HEK293 (cell line): ENCODE measurements at regions not wholly inside any gene's neighbourhood (a gene's known extent, or its start where the extent isn't known, plus 50 kb on each side); places are given as distances from the start of the nearest gene placed in this dataset.

Experiments
- CTCF ChIA-PET: fragments of 350-600 bp; formaldehyde crosslinking; extraction: SDS; loops from one replicate; lab custom pipeline; 2021; ENCODE audit warnings: antibody characterized with exemption; lab: Yijun Ruan, JAX
- POLR2A ChIA-PET: fragments of 300-600 bp; formaldehyde crosslinking; extraction: SDS; loops from one replicate; lab custom pipeline; 2020; ENCODE audit warnings: antibody characterized with exemption, inconsistent platforms; lab: Yijun Ruan, JAX
- H3K27ac ChIP-seq: fragments of 200-500 bp; sonication (Bioruptor generic); 2 replicates; pipeline ENCODE4 v1.5.1; 2014; ENCODE audit warnings: low read depth, low read length, control low read depth, inconsistent platforms; ENCODE audit errors: extremely low read depth
- H3K36me3 ChIP-seq, 2 experiments: fragments of 200-500 bp in 1 of 2; sonication (Bioruptor generic) in 1 of 2; 1 replicate in 1 of 2; 2 replicates in 1 of 2; pipeline ENCODE4 v1.5.1; 2014 to 2017; ENCODE audit warnings: inconsistent platforms in 2 of 2, low read length in 2 of 2; ENCODE audit not compliant: control insufficient read depth in 2 of 2, insufficient read depth in 1 of 2
- H3K4me1 ChIP-seq: fragments of 200-500 bp; sonication (Bioruptor generic); 2 replicates; pipeline ENCODE4 v1.5.1; 2014; ENCODE audit warnings: mild to moderate bottlenecking, low read length, inconsistent platforms; ENCODE audit not compliant: control insufficient read depth, insufficient read depth
- H3K4me3 ChIP-seq: 2 replicates; pipeline ENCODE4 v1.5.1; 2011; ENCODE audit warnings: low read depth, mild to moderate bottlenecking, control low read depth, low read length, moderate library complexity
- H3K9me3 ChIP-seq: fragments of 200-500 bp; sonication (Bioruptor generic); 2 replicates; pipeline ENCODE4 v1.5.1; 2014; ENCODE audit warnings: low read depth, low read length, inconsistent platforms; ENCODE audit not compliant: control insufficient read depth, insufficient read depth
- BCL11A ChIP-seq: fragments of 450-650 bp; formaldehyde crosslinking; IDR thresholded peaks from 2 replicates; pipeline ENCODE4 v1.5.1; 2016; ENCODE audit warnings: low read depth, missing biosample characterization, missing genetic modification characterization
- KLF8 ChIP-seq: fragments of 450-650 bp; formaldehyde crosslinking; IDR thresholded peaks from 2 replicates; pipeline ENCODE4 v1.5.1; 2016; ENCODE audit warnings: missing biosample characterization, missing genetic modification characterization
- PRDM1 ChIP-seq: fragments of 450-650 bp; formaldehyde crosslinking; IDR thresholded peaks from 2 replicates; pipeline ENCODE4; 2016; ENCODE audit warnings: missing biosample characterization, missing genetic modification characterization
- SP2 ChIP-seq: fragments of 450-650 bp; formaldehyde crosslinking; IDR thresholded peaks from 2 replicates; pipeline ENCODE4 v1.5.1; 2016; ENCODE audit warnings: missing biosample characterization, missing genetic modification characterization
- TCF7L2 ChIP-seq: IDR thresholded peaks from 2 replicates; pipeline ENCODE4 v1.6.1; 2011; ENCODE audit warnings: low read depth, mild to moderate bottlenecking, inconsistent platforms, low read length, moderate library complexity, borderline replicate concordance
- ZBTB21 ChIP-seq: fragments of 450-650 bp; formaldehyde crosslinking; IDR thresholded peaks from 2 replicates; pipeline ENCODE4 v1.5.1; 2017; ENCODE audit warnings: missing biosample characterization, missing genetic modification characterization
- ZFHX2 ChIP-seq: fragments of 450-650 bp; formaldehyde crosslinking; conservative IDR thresholded peaks from 2 replicates; pipeline ENCODE4 v1.5.1; 2016; ENCODE audit warnings: missing biosample characterization, missing genetic modification characterization
- ZNF112 ChIP-seq: fragments of 450-650 bp; formaldehyde crosslinking; IDR thresholded peaks from 2 replicates; pipeline ENCODE4 v1.5.0; 2017; ENCODE audit warnings: missing biosample characterization, missing genetic modification characterization
- ZNF248 ChIP-seq: fragments of 450-650 bp; formaldehyde crosslinking; IDR thresholded peaks from 2 replicates; pipeline ENCODE4 v1.5.1; 2017; ENCODE audit warnings: missing biosample characterization, missing genetic modification characterization
- ZNF302 ChIP-seq: fragments of 450-650 bp; formaldehyde crosslinking; IDR thresholded peaks from 2 replicates; pipeline ENCODE4 v1.5.1; 2016; ENCODE audit warnings: missing biosample characterization, missing genetic modification characterization, low read depth
- ZNF37A ChIP-seq: fragments of 450-650 bp; IDR thresholded peaks from 2 replicates; pipeline ENCODE4 v1.5.1; 2018; ENCODE audit warnings: missing biosample characterization, missing genetic modification characterization
- ZNF423 ChIP-seq: fragments of 450-650 bp; formaldehyde crosslinking; IDR thresholded peaks from 2 replicates; pipeline ENCODE4 v1.5.1; 2016; ENCODE audit warnings: missing biosample characterization, missing genetic modification characterization
- ZNF600 ChIP-seq: fragments of 450-650 bp; formaldehyde crosslinking; IDR thresholded peaks from 2 replicates; pipeline ENCODE4 v1.5.1; 2016; ENCODE audit warnings: missing biosample characterization, missing genetic modification characterization
- ZNF610 ChIP-seq: fragments of 450-650 bp; formaldehyde crosslinking; IDR thresholded peaks from 2 replicates; pipeline ENCODE4 v1.5.1; 2016; ENCODE audit warnings: missing biosample characterization, missing genetic modification characterization, borderline replicate concordance
- ZNF626 ChIP-seq: fragments of 450-650 bp; sonication (Bioruptor Pico); formaldehyde crosslinking; IDR thresholded peaks from 2 replicates; pipeline ENCODE4 v1.5.1; 2018; ENCODE audit warnings: missing biosample characterization, missing genetic modification characterization, inconsistent platforms
- ZNF654 ChIP-seq: fragments of 450-650 bp; formaldehyde crosslinking; IDR thresholded peaks from 2 replicates; pipeline ENCODE4 v1.5.1; 2016; ENCODE audit warnings: low read depth, missing biosample characterization, missing genetic modification characterization
- ZNF791 ChIP-seq: fragments of 450-650 bp; formaldehyde crosslinking; IDR thresholded peaks from 2 replicates; pipeline ENCODE4 v1.5.1; 2016; ENCODE audit warnings: missing biosample characterization, missing genetic modification characterization
- ZSCAN30 ChIP-seq: fragments of 450-650 bp; IDR thresholded peaks from 2 replicates; pipeline ENCODE4 v1.5.1; 2018; ENCODE audit warnings: missing biosample characterization, mild to moderate bottlenecking, missing genetic modification characterization, moderate library complexity
- TF ChIP-seq, protein P1 (sequence below): fragments of 450-650 bp; formaldehyde crosslinking; IDR thresholded peaks from 2 replicates; pipeline ENCODE4 v1.5.1; 2016; ENCODE audit warnings: missing biosample characterization, missing genetic modification characterization
- TF ChIP-seq, protein P2 (sequence below): fragments of 450-650 bp; formaldehyde crosslinking; IDR thresholded peaks from 2 replicates; pipeline ENCODE4 v1.5.1; 2016; ENCODE audit warnings: missing biosample characterization, missing genetic modification characterization
- TF ChIP-seq, protein P3 (sequence below): fragments of 450-650 bp; formaldehyde crosslinking; IDR thresholded peaks from 2 replicates; pipeline ENCODE4 v1.5.0; 2017; ENCODE audit warnings: missing biosample characterization, missing genetic modification characterization, borderline replicate concordance
- TF ChIP-seq, protein P4 (sequence below): fragments of 450-650 bp; formaldehyde crosslinking; IDR thresholded peaks from 2 replicates; pipeline ENCODE4 v1.5.1; 2016; ENCODE audit warnings: missing biosample characterization, missing genetic modification characterization
- TF ChIP-seq, protein P5 (sequence below): IDR thresholded peaks from 2 replicates; pipeline ENCODE4 v1.6.1; 2011; ENCODE audit warnings: mild to moderate bottlenecking, low read depth, low read length, borderline replicate concordance

DNA sequence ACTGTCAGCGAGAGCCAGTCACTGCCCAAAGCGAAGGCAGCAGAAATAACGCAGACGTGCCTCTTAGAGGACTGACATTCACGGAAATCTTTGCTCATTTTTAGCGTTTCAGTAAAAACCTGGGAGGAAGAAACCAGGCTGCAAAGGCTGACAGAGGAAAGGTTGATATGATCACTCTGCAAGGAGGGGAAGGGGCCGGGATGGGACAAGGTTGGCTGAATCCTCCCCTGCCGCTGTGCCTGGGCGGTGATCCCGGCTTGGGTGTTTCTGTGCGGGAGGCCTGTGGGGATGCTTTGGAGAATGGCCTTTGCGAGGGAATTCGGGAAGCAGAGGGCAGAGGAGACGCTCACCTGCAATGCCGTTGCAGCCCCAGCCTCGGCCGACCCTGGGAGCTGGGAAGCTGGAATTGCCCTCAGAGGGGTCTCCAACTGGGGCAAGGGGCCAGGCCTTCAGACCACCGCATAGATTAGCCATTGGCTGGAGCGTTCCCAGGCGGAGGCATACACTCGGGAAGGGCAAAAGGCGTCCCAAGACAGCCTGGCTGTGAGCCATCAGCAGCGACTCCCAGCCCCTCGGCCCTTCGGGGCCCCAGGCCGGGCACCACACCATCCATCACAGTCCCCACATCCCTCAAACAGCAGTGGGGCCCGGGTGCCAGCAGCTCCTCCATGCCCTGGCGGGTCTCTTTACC, 111.7 kb upstream of the GPC1 start:
- ChIA-PET POLR2A (no interaction called here), CTCF (no interaction called here)
- H3K36me3 ChIP-seq: no peaks in the 10 kb centered on the region
- H3K4me3 ChIP-seq: no peak overlapping the region
- H3K9me3 ChIP-seq: no peaks in the 10 kb centered on the region
- no peak overlapping the region for H3K27ac ChIP-seq
- no peak for TF ChIP-seq ZNF791 (tag by site-specific recombination)
- no peak for TF ChIP-seq ZBTB21 (tag by site-specific recombination)
- no peak for TF ChIP-seq ZNF248 (tag by site-specific recombination)
- no peak for TF ChIP-seq ZNF654 (tag by site-specific recombination)
- TF ChIP-seq TCF7L2: no peak
- TF ChIP-seq ZNF610 (tag by site-specific recombination): no peak
- no peak for TF ChIP-seq ZNF302 (tag by site-specific recombination)
- TF ChIP-seq KLF8: no peak
- TF ChIP-seq ZNF37A (tag by site-specific recombination): no peak
- no peak for TF ChIP-seq ZSCAN30 (tag by site-specific recombination)
- TF ChIP-seq, protein P1, sequence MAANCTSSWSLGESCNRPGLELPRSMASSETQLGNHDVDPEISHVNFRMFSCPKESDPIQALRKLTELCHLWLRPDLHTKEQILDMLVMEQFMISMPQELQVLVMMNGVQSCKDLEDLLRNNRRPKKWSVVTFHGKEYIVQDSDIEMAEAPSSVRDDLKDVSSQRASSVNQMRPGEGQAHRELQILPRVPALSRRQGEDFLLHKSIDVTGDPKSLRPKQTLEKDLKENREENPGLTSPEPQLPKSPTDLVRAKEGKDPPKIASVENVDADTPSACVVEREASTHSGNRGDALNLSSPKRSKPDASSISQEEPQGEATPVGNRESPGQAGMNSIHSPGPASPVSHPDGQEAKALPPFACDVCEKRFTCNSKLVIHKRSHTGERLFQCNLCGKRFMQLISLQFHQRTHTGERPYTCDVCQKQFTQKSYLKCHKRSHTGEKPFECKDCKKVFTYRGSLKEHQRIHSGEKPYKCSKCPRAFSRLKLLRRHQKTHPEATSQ (tag by site-specific recombination): no peak
- TF ChIP-seq, protein P2, sequence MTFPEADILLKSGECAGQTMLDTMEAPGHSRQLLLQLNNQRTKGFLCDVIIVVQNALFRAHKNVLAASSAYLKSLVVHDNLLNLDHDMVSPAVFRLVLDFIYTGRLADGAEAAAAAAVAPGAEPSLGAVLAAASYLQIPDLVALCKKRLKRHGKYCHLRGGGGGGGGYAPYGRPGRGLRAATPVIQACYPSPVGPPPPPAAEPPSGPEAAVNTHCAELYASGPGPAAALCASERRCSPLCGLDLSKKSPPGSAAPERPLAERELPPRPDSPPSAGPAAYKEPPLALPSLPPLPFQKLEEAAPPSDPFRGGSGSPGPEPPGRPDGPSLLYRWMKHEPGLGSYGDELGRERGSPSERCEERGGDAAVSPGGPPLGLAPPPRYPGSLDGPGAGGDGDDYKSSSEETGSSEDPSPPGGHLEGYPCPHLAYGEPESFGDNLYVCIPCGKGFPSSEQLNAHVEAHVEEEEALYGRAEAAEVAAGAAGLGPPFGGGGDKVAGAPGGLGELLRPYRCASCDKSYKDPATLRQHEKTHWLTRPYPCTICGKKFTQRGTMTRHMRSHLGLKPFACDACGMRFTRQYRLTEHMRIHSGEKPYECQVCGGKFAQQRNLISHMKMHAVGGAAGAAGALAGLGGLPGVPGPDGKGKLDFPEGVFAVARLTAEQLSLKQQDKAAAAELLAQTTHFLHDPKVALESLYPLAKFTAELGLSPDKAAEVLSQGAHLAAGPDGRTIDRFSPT: no peak
- TF ChIP-seq, protein P3, sequence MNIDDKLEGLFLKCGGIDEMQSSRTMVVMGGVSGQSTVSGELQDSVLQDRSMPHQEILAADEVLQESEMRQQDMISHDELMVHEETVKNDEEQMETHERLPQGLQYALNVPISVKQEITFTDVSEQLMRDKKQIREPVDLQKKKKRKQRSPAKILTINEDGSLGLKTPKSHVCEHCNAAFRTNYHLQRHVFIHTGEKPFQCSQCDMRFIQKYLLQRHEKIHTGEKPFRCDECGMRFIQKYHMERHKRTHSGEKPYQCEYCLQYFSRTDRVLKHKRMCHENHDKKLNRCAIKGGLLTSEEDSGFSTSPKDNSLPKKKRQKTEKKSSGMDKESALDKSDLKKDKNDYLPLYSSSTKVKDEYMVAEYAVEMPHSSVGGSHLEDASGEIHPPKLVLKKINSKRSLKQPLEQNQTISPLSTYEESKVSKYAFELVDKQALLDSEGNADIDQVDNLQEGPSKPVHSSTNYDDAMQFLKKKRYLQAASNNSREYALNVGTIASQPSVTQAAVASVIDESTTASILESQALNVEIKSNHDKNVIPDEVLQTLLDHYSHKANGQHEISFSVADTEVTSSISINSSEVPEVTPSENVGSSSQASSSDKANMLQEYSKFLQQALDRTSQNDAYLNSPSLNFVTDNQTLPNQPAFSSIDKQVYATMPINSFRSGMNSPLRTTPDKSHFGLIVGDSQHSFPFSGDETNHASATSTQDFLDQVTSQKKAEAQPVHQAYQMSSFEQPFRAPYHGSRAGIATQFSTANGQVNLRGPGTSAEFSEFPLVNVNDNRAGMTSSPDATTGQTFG (tag by site-specific recombination): no peak
- TF ChIP-seq SP2 (tag by site-specific recombination): no peak
- TF ChIP-seq, protein P4, sequence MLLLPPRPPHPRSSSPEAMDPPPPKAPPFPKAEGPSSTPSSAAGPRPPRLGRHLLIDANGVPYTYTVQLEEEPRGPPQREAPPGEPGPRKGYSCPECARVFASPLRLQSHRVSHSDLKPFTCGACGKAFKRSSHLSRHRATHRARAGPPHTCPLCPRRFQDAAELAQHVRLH (tag by site-specific recombination): no peak
- no peak for TF ChIP-seq ZNF112
- no peak for TF ChIP-seq ZNF600 (tag by site-specific recombination)
- H3K4me1 ChIP-seq: no peaks in the 10 kb centered on the region

DNA sequence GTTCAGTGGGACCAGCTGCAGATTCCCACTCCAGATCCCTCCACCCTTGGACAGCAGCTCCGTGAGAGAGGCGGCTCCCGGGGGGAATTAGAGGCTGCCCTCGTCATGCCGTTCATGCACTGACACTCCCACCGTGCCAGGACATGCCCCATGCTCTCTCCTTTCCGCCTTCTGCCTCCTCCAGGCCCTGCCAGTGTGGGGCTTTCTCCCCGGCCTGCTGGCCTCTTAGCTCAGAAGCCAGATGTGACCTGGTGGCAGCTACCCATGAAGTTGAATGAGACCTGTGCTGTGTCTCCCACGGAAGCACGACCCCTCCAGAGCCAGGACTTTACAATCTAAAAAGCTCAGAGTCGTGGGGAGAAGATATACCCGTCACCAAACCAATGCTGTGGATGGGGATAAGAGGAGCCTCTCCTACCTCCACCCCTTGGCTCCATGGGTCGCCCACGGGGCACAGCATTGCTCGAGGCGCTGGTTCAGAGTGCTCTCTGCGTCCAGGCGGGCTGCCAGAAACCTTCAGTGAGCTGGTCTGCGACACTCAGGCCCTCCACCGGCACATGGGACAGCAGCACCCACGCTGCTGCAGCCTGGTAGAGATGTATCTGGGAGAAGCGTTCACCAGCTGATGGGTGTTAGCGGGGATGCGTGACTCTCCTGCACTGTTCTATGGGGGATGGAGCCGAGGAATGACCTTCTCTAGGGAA, 111.0 kb upstream of the GPC1 start:
- no peak overlapping the region for H3K4me3 ChIP-seq
- CTCF ChIA-PET: no interaction called here
- POLR2A ChIA-PET: no interaction called here
- H3K36me3 ChIP-seq: no peaks in the 10 kb centered on the region
- H3K27ac ChIP-seq: no peak overlapping the region
- H3K4me1 ChIP-seq: no peaks in the 10 kb centered on the region
- no peaks in the 10 kb centered on the region for H3K9me3 ChIP-seq
- TF ChIP-seq ZNF423 (tag by site-specific recombination) (no peak), PRDM1 (tag by site-specific recombination) (no peak), ZNF654 (tag by site-specific recombination) (no peak), ZNF626 (tag by site-specific recombination) (no peak), BCL11A (tag by site-specific recombination) (no peak), ZFHX2 (tag by site-specific recombination) (no peak), ZNF791 (tag by site-specific recombination) (no peak), ZSCAN30 (tag by site-specific recombination) (no peak)
- TF ChIP-seq, protein P2: no peak
- TF ChIP-seq, protein P5, sequence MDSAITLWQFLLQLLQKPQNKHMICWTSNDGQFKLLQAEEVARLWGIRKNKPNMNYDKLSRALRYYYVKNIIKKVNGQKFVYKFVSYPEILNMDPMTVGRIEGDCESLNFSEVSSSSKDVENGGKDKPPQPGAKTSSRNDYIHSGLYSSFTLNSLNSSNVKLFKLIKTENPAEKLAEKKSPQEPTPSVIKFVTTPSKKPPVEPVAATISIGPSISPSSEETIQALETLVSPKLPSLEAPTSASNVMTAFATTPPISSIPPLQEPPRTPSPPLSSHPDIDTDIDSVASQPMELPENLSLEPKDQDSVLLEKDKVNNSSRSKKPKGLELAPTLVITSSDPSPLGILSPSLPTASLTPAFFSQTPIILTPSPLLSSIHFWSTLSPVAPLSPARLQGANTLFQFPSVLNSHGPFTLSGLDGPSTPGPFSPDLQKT: no peak
